Tibial artery (tissue), 4 donors: ENCODE measurements at regions not wholly inside any gene's neighbourhood (a gene's known extent, or its start where the extent isn't known, plus 50 kb on each side); places are given as distances from the start of the nearest gene placed in this dataset.
"Not testable (repeated sequence)": the region's sequence is repeated elsewhere in the genome, so short reads cannot be mapped to it uniquely, and the experiment has no call there.

Source experiments
- DNase-seq, 2 donors: peaks; one replicate each; pipeline ENCODE4 v3.0.0-alpha.2; 2019
- H3K27ac ChIP-seq, 2 donors: fragments of 200-600 bp; sonication (generic) in 1 of 2; 1 replicate in 1 of 2; 2 replicates in 1 of 2; pipeline ENCODE4 v1.5.1; 2018 to 2019; ENCODE audit warnings: mild to moderate bottlenecking in 1 of 2
- H3K27me3 ChIP-seq, 2 donors: fragments of 200-600 bp; sonication (generic) in 1 of 2; one replicate each; pipeline versions ENCODE4 v1.5.1 to v1.6.0; 2016 to 2019
- H3K36me3 ChIP-seq, 3 donors: fragments of 200-600 bp; sonication (generic) in 2 of 3; one replicate each; pipeline ENCODE4 v1.5.1; 2016 to 2019; ENCODE audit warnings: mild to moderate bottlenecking in 2 of 3
- H3K4me1 ChIP-seq, 4 donors: fragments of 200-600 bp; sonication (generic) in 2 of 4; 1 replicate in 3 of 4; 2 replicates in 1 of 4; pipeline ENCODE4 v1.5.1; 2016 to 2019
- H3K4me3 ChIP-seq, 2 donors: fragments of 200-600 bp; sonication (generic) in 1 of 2; 1 replicate in 1 of 2; 2 replicates in 1 of 2; pipeline ENCODE4 v1.5.1; 2018 to 2019; ENCODE audit warnings: mild to moderate bottlenecking in 2 of 2
- H3K9me3 ChIP-seq, 3 donors: fragments of 200-600 bp; sonication (generic) in 1 of 3; one replicate each; pipeline ENCODE4 v1.5.1; 2016 to 2019
- CTCF ChIP-seq, 2 experiments: fragments of 200-600 bp in 1 of 2; fragments of 450-650 bp in 1 of 2; IDR thresholded peaks; one replicate each; pipeline ENCODE4 v1.5.1; 2017 to 2019; ENCODE audit warnings: antibody characterized with exemption in 2 of 2, mild to moderate bottlenecking in 1 of 2, moderate library complexity in 1 of 2
- intact Hi-C: fragments of 100-400 bp; cut with DNase I; formaldehyde crosslinking; loops from one replicate; pipeline ENCODE4 v1.15.0; 2023; ENCODE audit warnings: low total_unique reads

- intact Hi-C loops: no loop called here
- DNase-seq: no peak
- Histone ChIP-seq H3K4me1 (no peaks in the 10 kb centered on the region), H3K27ac (no peak overlapping the region), H3K9me3 (no peaks in the 10 kb centered on the region), H3K4me3 (no peak overlapping the region), H3K36me3 (no peaks in the 10 kb centered on the region), H3K27me3 (no peaks in the 10 kb centered on the region)
- no peak for TF ChIP-seq CTCF (IDR thresholded peaks at IDR 0.05)
Measured at GRCh38 chr16:26717826-26718225, 348.9 kb upstream of the C16orf82 start.

GRCh38 chr16:26721290-26721689 lies 345.4 kb upstream of the C16orf82 start:
- TF ChIP-seq CTCF (IDR thresholded peaks at IDR 0.05): no peak
- no peak overlapping the region for H3K27ac ChIP-seq
- no peaks in the 10 kb centered on the region for H3K36me3 ChIP-seq

GRCh38 chr16:26721957-26722356 lies 344.8 kb upstream of the C16orf82 start:
- H3K36me3 ChIP-seq, intact Hi-C loops, H3K27me3 ChIP-seq, H3K4me3 ChIP-seq, H3K27ac ChIP-seq, H3K9me3 ChIP-seq, H3K4me1 ChIP-seq, DNase-seq: not testable (repeated sequence)

More at GRCh38 chr16:26721290-26721689, 345.4 kb upstream of the C16orf82 start:
- no peak for DNase-seq
- Histone ChIP-seq H3K9me3 (no peaks in the 10 kb centered on the region), H3K4me1 (no peaks in the 10 kb centered on the region), H3K4me3 (no peak overlapping the region), H3K27me3 (no peaks in the 10 kb centered on the region)
- intact Hi-C loops: no loop called here

GRCh38 chr16:26724189-26724588 lies 342.5 kb upstream of the C16orf82 start:
- TF ChIP-seq CTCF (IDR thresholded peaks at IDR 0.05): no peak

GRCh38 chr16:26727848-26728247 lies 338.9 kb upstream of the C16orf82 start:
- Histone ChIP-seq H3K36me3 (no peaks in the 10 kb centered on the region), H3K4me3 (no peak overlapping the region), H3K4me1 (no peaks in the 10 kb centered on the region), H3K27ac (no peak overlapping the region), H3K27me3 (no peaks in the 10 kb centered on the region), H3K9me3 (no peaks in the 10 kb centered on the region)
- no peak for DNase-seq
- TF ChIP-seq CTCF (IDR thresholded peaks at IDR 0.05): no peak
- intact Hi-C loops: no loop called here

More at GRCh38 chr16:26724189-26724588, 342.5 kb upstream of the C16orf82 start:
- Histone ChIP-seq H3K4me3 (no peak overlapping the region), H3K27me3 (no peaks in the 10 kb centered on the region), H3K4me1 (no peaks in the 10 kb centered on the region), H3K27ac (no peak overlapping the region), H3K36me3 (no peaks in the 10 kb centered on the region), H3K9me3 (no peaks in the 10 kb centered on the region)
- DNase-seq: no peak
- intact Hi-C loops: no loop called here

GRCh38 chr16:26729951-26730541 lies 336.7 kb upstream of the C16orf82 start:
- Histone ChIP-seq H3K27ac (no peak overlapping the region), H3K4me1 (no peaks in the 10 kb centered on the region), H3K4me3 (no peak overlapping the region), H3K27me3 (no peaks in the 10 kb centered on the region), H3K9me3 (peaks cover 0 to 2% (median 0%) of the 10 kb centered on the region in 3 donors), H3K36me3 (no peaks in the 10 kb centered on the region)
- no peak for TF ChIP-seq CTCF (IDR thresholded peaks at IDR 0.05)
- no peak for DNase-seq
- intact Hi-C loops: no loop called here
